ENCODE measurements at regions not wholly inside any gene's neighbourhood (a gene's known extent, or its start where the extent isn't known, plus 50 kb on each side); places are given as distances from the start of the nearest gene placed in this dataset.

DNA sequence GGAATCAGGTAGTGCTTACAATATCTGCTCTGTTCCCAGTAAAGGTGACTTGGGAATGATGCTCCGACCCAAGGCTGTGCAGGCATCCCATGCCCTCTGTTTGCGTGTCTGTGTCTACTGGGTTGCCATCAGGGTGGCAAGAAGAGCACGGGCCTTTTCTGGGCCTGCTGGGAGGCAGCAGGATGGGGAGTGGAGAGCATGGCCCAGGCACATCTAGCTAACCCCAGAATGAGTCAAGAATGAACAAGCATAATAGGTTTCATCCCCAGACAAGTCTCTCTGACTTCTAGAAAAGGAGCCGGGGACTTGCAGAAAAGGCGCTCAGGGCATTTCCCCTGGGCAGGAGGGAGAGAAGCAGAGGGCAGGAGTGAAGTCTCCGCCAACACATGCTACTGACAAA, 260.4 kb downstream of the IRX1 start:
- TF ChIP-seq, protein P1, sequence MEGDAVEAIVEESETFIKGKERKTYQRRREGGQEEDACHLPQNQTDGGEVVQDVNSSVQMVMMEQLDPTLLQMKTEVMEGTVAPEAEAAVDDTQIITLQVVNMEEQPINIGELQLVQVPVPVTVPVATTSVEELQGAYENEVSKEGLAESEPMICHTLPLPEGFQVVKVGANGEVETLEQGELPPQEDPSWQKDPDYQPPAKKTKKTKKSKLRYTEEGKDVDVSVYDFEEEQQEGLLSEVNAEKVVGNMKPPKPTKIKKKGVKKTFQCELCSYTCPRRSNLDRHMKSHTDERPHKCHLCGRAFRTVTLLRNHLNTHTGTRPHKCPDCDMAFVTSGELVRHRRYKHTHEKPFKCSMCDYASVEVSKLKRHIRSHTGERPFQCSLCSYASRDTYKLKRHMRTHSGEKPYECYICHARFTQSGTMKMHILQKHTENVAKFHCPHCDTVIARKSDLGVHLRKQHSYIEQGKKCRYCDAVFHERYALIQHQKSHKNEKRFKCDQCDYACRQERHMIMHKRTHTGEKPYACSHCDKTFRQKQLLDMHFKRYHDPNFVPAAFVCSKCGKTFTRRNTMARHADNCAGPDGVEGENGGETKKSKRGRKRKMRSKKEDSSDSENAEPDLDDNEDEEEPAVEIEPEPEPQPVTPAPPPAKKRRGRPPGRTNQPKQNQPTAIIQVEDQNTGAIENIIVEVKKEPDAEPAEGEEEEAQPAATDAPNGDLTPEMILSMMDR (IDR thresholded peaks at IDR 0.05) = no peak
- TF ChIP-seq POLR2A (IDR thresholded peaks at IDR 0.05) = no peak
- no peak overlapping the region for H3K4me3 ChIP-seq (ENCODE audit: low read depth, poor library complexity, severe bottlenecking)
- DNase-seq (ENCODE audit: low spot score in 2 of 2) = no peak
- intact Hi-C loops (cut with DNase I; ENCODE audit: low total_unique reads) = no loop called here
- WGBS, 2 donors = 70 to 86% methylated on average over 6 of the region's 6 CpGs

DNA sequence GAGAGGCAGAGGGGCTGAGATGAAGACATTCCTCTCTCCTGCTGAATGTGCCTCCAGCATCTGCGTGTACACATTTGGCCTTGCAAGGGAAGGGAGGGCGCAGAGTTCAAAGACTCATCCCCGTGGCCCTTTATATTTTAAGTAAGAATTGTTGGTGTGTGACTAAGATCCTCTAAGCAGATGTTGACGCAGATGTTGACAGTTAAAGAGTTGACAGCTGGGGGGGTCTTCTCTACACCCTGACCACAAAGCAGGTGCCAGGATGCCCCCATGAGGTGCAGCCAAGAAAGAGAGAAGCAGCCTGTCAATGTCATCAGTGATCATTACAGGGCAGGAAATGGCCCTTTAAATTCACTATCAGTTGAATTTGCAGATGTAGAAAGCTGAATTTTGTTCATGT, 262.9 kb downstream of the IRX1 start:
- H3K4me3 ChIP-seq (ENCODE audit: low read depth, poor library complexity, severe bottlenecking) = no peak overlapping the region
- WGBS, 2 donors = 34 to 54% methylated on average over 4 of the region's 4 CpGs
- TF ChIP-seq POLR2A (IDR thresholded peaks at IDR 0.05) = no peak
- TF ChIP-seq, protein P1 (IDR thresholded peaks at IDR 0.05) = no peak
- intact Hi-C loops (cut with DNase I; ENCODE audit: low total_unique reads) = no loop called here
- DNase-seq (ENCODE audit: low spot score in 2 of 2) = no peak

DNA sequence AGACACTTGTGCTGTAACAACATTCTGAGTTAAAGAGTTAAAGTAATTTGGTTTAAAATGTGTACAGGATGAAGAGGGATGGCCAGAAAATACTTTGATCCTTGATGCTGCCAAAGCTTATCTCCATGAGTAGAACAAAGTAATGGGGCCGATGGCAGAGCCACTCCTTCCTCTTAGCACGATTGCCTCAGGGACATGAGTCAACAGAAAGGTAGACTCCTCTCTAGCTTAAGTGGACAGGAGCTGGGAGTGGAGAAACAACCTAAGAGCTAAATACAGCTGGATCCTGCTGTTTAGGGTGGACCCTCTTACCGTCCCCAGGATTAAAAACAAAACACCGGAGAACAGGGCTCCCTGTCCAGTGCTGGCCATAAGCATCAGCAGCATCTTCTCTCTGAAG, 267.3 kb downstream of the IRX1 start:
- 75 to 79% methylated on average over 4 of the region's 4 CpGs for WGBS, 2 donors
- TF ChIP-seq, protein P1 (IDR thresholded peaks at IDR 0.05) = no peak
- TF ChIP-seq POLR2A (IDR thresholded peaks at IDR 0.05) = no peak
- DNase-seq (ENCODE audit: low spot score in 2 of 2) = no peak
- intact Hi-C loops (cut with DNase I; ENCODE audit: low total_unique reads) = no loop called here
- no peak overlapping the region for H3K4me3 ChIP-seq (ENCODE audit: low read depth, poor library complexity, severe bottlenecking)

DNA sequence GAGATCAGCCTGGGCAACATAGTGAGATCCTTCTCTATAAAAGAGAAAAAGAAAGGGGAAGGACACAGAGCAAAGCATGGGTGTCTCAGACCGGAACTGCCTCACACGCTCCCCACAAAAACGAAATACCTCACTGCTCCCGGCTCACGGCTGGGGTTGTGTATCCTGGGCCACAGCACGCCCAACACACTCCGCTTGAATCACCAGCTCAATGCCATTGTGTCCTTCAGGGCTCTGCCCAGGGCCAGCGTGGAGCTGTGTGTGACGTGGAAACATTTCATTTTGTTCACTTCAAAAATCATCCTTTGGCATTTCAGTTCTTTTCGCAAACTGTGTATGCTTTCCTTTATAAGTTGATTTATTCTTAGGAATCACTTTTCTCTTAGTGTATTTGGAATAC, 279.5 kb downstream of the IRX1 start:
- DNase-seq (ENCODE audit: low spot score in 2 of 2) = no peak
- no peak overlapping the region for H3K4me3 ChIP-seq (ENCODE audit: low read depth, poor library complexity, severe bottlenecking)
- TF ChIP-seq, protein P1 (IDR thresholded peaks at IDR 0.05) = no peak
- TF ChIP-seq POLR2A (IDR thresholded peaks at IDR 0.05) = no peak
- intact Hi-C loops (cut with DNase I; ENCODE audit: low total_unique reads) = no loop called here
- 85 to 88% methylated on average over 10 of the region's 10 CpGs for WGBS, 2 donors

DNA sequence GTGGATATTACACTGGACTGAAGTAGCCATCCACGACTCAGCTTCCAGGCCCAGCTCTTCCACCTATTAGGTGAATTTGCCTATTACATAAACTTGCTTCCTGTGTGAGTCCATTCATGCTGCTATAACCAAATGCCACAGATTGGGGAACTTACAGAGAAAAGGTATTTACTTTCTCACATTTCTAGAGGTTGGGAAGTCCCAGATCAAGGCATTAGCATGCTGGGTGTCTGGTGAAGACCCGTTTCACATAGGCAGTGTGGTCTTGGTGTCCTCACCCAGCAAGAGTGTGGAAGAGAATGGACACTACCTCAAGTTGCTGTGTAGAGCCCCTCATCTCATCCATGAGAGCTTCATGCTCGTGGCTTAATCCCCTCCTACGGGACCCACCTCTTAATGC, 282.6 kb downstream of the IRX1 start:
- TF ChIP-seq, protein P1 (IDR thresholded peaks at IDR 0.05) = no peak
- TF ChIP-seq POLR2A (IDR thresholded peaks at IDR 0.05) = no peak
- WGBS, 2 donors = 72 to 85% methylated on average over 4 of the region's 4 CpGs
- DNase-seq (ENCODE audit: low spot score in 2 of 2) = no peak
- H3K4me3 ChIP-seq (ENCODE audit: low read depth, poor library complexity, severe bottlenecking) = no peak overlapping the region
- intact Hi-C loops (cut with DNase I; ENCODE audit: low total_unique reads) = no loop called here

DNA sequence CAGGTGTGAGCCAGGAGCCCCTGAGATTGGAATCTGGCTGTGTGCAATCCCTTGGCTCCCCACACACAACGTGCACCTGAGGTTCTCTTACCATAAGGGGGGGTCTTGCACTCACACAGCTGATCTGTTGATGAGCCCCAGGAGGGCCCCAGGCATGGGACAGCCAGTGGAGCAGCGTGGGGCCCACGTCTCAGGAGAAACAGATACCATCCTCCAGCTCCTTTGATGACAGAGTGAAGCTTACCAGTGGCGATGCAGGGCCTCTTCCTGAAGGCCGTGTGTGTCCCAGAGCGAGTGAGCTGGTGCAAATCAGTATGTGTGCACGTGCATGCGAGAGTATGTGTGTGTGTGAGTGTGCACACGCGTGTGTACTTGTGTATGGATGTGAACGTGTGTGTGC, 287.4 kb downstream of the IRX1 start:
- no peak overlapping the region for H3K4me3 ChIP-seq (ENCODE audit: low read depth, poor library complexity, severe bottlenecking)
- 76 to 79% methylated on average over 11 of the region's 11 CpGs for WGBS, 2 donors
- TF ChIP-seq, protein P1 (IDR thresholded peaks at IDR 0.05) = no peak
- no peak for TF ChIP-seq POLR2A (IDR thresholded peaks at IDR 0.05)
- intact Hi-C loops (cut with DNase I; ENCODE audit: low total_unique reads) = no loop called here
- DNase-seq (ENCODE audit: low spot score in 2 of 2) = no peak
